ENCODE measurements at regions not wholly inside any gene's neighbourhood (a gene's known extent, or its start where the extent isn't known, plus 50 kb on each side); places are given as distances from the start of the nearest gene placed in this dataset.

DNA sequence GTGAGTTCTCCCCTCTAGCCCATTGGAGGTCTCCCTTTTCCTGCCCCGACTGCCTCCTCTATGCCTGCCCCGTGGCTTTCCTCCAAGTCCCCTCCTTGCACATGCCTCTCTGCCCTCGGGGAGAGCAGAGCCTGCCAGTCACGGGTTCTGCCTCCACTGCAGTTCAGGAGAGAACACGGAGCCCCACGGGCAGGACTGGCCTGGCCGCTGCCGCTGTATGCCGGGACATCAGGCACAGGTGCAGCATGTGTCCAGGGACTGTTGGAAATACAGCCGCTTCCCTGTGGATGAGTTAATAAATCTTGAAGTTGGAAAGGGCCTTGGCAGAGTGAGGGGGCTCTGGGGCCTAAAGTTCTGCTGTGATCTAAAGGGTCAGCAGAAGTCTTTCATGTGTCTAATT is 676.6 kb downstream of the MATN1 start:
- no peak overlapping the region for H3K4me2 ChIP-seq (ENCODE audit: low read length)
- no peaks in the 10 kb centered on the region for H4K20me1 ChIP-seq (ENCODE audit: insufficient read depth)
- no peaks in the 10 kb centered on the region for H3F3A ChIP-seq (ENCODE audit: insufficient read depth, low read length, poor library complexity, severe bottlenecking)
- no peak overlapping the region for H3K9ac ChIP-seq (ENCODE audit: low read length)
- TF ChIP-seq, protein P1, sequence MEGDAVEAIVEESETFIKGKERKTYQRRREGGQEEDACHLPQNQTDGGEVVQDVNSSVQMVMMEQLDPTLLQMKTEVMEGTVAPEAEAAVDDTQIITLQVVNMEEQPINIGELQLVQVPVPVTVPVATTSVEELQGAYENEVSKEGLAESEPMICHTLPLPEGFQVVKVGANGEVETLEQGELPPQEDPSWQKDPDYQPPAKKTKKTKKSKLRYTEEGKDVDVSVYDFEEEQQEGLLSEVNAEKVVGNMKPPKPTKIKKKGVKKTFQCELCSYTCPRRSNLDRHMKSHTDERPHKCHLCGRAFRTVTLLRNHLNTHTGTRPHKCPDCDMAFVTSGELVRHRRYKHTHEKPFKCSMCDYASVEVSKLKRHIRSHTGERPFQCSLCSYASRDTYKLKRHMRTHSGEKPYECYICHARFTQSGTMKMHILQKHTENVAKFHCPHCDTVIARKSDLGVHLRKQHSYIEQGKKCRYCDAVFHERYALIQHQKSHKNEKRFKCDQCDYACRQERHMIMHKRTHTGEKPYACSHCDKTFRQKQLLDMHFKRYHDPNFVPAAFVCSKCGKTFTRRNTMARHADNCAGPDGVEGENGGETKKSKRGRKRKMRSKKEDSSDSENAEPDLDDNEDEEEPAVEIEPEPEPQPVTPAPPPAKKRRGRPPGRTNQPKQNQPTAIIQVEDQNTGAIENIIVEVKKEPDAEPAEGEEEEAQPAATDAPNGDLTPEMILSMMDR (IDR thresholded peaks at IDR 0.05; ENCODE audit: poor library complexity, severe bottlenecking) = no peak
- TF ChIP-seq MXI1 (conservative IDR thresholded peaks at IDR 0.05; ENCODE audit: poor library complexity, severe bottlenecking) = no peak
- no peak for TF ChIP-seq EP300 (conservative IDR thresholded peaks at IDR 0.05; ENCODE audit: poor library complexity, severe bottlenecking)
- no peak for TF ChIP-seq EZH2 (IDR thresholded peaks at IDR 0.05; ENCODE audit: borderline replicate concordance, insufficient read depth, low read length, poor library complexity, severe bottlenecking)
- TF ChIP-seq RAD21 (conservative IDR thresholded peaks at IDR 0.05) = no peak
- no peak for TF ChIP-seq POLR2AphosphoS5 (IDR thresholded peaks at IDR 0.05)
- no peak for TF ChIP-seq TAF1 (IDR thresholded peaks at IDR 0.05; ENCODE audit: low read depth)
- no peak for TF ChIP-seq SMC3 (conservative IDR thresholded peaks at IDR 0.05; ENCODE audit: poor library complexity)
- TF ChIP-seq, protein P2, sequence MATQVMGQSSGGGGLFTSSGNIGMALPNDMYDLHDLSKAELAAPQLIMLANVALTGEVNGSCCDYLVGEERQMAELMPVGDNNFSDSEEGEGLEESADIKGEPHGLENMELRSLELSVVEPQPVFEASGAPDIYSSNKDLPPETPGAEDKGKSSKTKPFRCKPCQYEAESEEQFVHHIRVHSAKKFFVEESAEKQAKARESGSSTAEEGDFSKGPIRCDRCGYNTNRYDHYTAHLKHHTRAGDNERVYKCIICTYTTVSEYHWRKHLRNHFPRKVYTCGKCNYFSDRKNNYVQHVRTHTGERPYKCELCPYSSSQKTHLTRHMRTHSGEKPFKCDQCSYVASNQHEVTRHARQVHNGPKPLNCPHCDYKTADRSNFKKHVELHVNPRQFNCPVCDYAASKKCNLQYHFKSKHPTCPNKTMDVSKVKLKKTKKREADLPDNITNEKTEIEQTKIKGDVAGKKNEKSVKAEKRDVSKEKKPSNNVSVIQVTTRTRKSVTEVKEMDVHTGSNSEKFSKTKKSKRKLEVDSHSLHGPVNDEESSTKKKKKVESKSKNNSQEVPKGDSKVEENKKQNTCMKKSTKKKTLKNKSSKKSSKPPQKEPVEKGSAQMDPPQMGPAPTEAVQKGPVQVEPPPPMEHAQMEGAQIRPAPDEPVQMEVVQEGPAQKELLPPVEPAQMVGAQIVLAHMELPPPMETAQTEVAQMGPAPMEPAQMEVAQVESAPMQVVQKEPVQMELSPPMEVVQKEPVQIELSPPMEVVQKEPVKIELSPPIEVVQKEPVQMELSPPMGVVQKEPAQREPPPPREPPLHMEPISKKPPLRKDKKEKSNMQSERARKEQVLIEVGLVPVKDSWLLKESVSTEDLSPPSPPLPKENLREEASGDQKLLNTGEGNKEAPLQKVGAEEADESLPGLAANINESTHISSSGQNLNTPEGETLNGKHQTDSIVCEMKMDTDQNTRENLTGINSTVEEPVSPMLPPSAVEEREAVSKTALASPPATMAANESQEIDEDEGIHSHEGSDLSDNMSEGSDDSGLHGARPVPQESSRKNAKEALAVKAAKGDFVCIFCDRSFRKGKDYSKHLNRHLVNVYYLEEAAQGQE (IDR thresholded peaks at IDR 0.05; ENCODE audit: borderline replicate concordance) = no peak
- no peak overlapping the region for H2AFZ ChIP-seq (ENCODE audit: low read depth, low read length)
- H3K4me3 ChIP-seq (ENCODE audit: low read length) = no peak overlapping the region
- no peaks in the 10 kb centered on the region for H3K36me3 ChIP-seq (ENCODE audit: insufficient read depth, low read length)
- no peaks in the 10 kb centered on the region for H3K79me2 ChIP-seq (replicated peaks; ENCODE audit: insufficient read depth, low read length)
- H3K27me3 ChIP-seq (ENCODE audit: insufficient read depth, low read depth, low read length) = no peaks in the 10 kb centered on the region
- H3K9me3 ChIP-seq (ENCODE audit: low read length) = no peaks in the 10 kb centered on the region
- H3K27ac ChIP-seq (ENCODE audit: low read length) = no peak overlapping the region
- H3K9me2 ChIP-seq (ENCODE audit: insufficient read depth, low read length) = no peaks in the 10 kb centered on the region

DNA sequence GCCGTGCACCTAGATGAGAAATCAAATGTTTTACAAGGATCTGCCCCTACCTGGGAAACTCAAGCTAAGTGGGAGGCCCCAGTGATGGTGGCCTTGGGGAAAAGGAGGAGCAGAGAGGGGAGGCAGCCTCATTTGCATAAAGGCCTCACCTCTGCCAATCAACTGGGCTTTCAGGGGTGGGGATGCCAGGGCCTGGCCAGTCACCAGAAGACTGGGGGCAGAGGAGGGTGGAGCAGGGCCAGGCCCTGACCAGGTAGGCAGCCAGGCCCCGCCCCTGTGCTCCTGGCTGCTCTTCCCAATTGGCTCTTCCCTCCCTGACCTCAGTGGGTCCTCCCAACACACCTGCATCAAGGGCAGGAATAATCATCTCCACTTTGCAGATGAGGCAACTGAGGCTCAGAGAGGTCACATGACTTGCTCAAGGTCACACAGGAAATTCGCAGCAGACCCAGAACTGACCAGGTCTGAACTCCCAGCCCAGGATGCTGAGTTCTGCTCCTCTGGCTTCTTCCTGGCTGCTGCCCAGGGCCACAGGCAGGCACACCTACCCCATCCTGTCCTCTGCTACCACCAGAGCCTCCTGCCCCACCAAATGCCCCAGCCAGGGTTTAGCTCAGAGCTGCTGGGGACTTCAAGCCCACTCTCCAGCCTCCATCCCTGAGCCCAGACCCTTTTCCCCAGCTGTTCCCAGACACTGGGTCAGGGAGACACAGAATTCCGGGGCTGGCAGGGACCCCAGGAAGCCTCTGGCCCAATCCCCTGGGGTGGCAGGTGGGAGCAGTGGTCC is 677.9 kb downstream of the MATN1 start:
- Histone ChIP-seq H3K27ac (ENCODE audit: low read length) (no peak overlapping the region), H3K36me3 (ENCODE audit: insufficient read depth, low read length) (no peaks in the 10 kb centered on the region), H3K4me3 (ENCODE audit: low read length) (no peak overlapping the region), H3K9ac (ENCODE audit: low read length) (no peak overlapping the region), H3K27me3 (ENCODE audit: insufficient read depth, low read depth, low read length) (no peaks in the 10 kb centered on the region), H2AFZ (ENCODE audit: low read depth, low read length) (no peak overlapping the region), H3K4me2 (ENCODE audit: low read length) (no peak overlapping the region), H3F3A (ENCODE audit: insufficient read depth, low read length, poor library complexity, severe bottlenecking) (no peaks in the 10 kb centered on the region), H4K20me1 (ENCODE audit: insufficient read depth) (no peaks in the 10 kb centered on the region), H3K9me3 (ENCODE audit: low read length) (no peaks in the 10 kb centered on the region), H3K79me2 (replicated peaks; ENCODE audit: insufficient read depth, low read length) (no peaks in the 10 kb centered on the region), H3K9me2 (ENCODE audit: insufficient read depth, low read length) (no peaks in the 10 kb centered on the region)
- TF ChIP-seq, protein P2 (IDR thresholded peaks at IDR 0.05; ENCODE audit: borderline replicate concordance) = no peak
- TF ChIP-seq MXI1 (conservative IDR thresholded peaks at IDR 0.05; ENCODE audit: poor library complexity, severe bottlenecking) = no peak
- no peak for TF ChIP-seq EP300 (conservative IDR thresholded peaks at IDR 0.05; ENCODE audit: poor library complexity, severe bottlenecking)
- TF ChIP-seq POLR2AphosphoS5 (IDR thresholded peaks at IDR 0.05) = no peak
- no peak for TF ChIP-seq RAD21 (conservative IDR thresholded peaks at IDR 0.05)
- TF ChIP-seq TAF1 (IDR thresholded peaks at IDR 0.05; ENCODE audit: low read depth) = no peak
- TF ChIP-seq EZH2 (IDR thresholded peaks at IDR 0.05; ENCODE audit: borderline replicate concordance, insufficient read depth, low read length, poor library complexity, severe bottlenecking) = no peak
- TF ChIP-seq, protein P1 (IDR thresholded peaks at IDR 0.05; ENCODE audit: poor library complexity, severe bottlenecking) = no peak
- TF ChIP-seq SMC3 (conservative IDR thresholded peaks at IDR 0.05; ENCODE audit: poor library complexity) = no peak

All from neural cell (in vitro differentiated cells).